Ovary (tissue), 3 donors: ENCODE measurements at regions not wholly inside any gene's neighbourhood (a gene's known extent, or its start where the extent isn't known, plus 50 kb on each side); places are given as distances from the start of the nearest gene placed in this dataset.

Experiments used
- CTCF ChIP-seq, 3 donors: fragments of 450-650 bp in 2 of 3; fragments of 200-600 bp in 1 of 3; IDR thresholded peaks; one replicate each; pipeline versions ENCODE4 v1.5.1 to v1.8.0; 2016 to 2022; ENCODE audit warnings: antibody characterized with exemption in 3 of 3, mild to moderate bottlenecking in 1 of 3
- EP300 ChIP-seq: sonication (generic); formaldehyde crosslinking; IDR thresholded peaks from one replicate; pipeline ENCODE4 v1.6.1; 2017; ENCODE audit warnings: antibody characterized with exemption
- POLR2A ChIP-seq: fragments of 450-650 bp; IDR thresholded peaks from one replicate; pipeline ENCODE4 v1.6.1; 2017; ENCODE audit warnings: antibody characterized with exemption, mild to moderate bottlenecking, moderate library complexity
- donor health status: DM: no; HTN: no; CAD: no.

DNA sequence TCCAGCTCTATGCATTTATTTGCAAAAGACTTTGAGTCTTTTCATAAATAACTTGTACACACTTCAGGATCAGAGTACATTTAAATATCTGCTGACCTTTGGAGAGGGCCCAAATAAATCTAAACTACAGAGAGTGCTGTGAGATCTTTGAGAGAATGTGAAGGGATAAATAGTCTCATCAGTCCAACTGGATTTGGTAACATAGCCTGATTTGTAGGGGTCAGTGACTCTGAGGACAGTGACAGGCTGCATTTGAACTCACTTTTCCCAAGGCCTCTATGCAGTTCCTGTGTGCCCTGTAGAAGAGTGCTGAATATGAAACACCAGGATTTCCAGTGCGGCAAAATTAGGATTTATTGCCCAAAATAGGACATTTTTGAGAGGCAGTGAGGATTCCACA lies 136.2 kb downstream of the ZPLD1 start:
- TF ChIP-seq CTCF (IDR thresholded peaks at IDR 0.05) (no peak), POLR2A (no peak), EP300 (no peak)
